Neural progenitor cell (in vitro differentiated cells): ENCODE measurements at regions not wholly inside any gene's neighbourhood (a gene's known extent, or its start where the extent isn't known, plus 50 kb on each side); places are given as distances from the start of the nearest gene placed in this dataset.

Experiments used
- EZH2 ChIP-seq: fragments of 200-600 bp; sonication (generic); IDR thresholded peaks from 2 replicates; pipeline ENCODE4 v1.6.1; 2017; ENCODE audit warnings: antibody characterized with exemption, mild to moderate bottlenecking, moderate library complexity
- EZH2phosphoT487 ChIP-seq: fragments of 200-600 bp; sonication (generic); IDR thresholded peaks from 2 replicates; pipeline ENCODE4 v1.6.1; 2017; ENCODE audit warnings: antibody characterized with exemption
- TF ChIP-seq, protein P1 (sequence below): fragments of 200-600 bp; sonication (generic); IDR thresholded peaks from 2 replicates; pipeline ENCODE4 v1.5.1; 2017; ENCODE audit warnings: antibody characterized with exemption, mild to moderate bottlenecking

DNA sequence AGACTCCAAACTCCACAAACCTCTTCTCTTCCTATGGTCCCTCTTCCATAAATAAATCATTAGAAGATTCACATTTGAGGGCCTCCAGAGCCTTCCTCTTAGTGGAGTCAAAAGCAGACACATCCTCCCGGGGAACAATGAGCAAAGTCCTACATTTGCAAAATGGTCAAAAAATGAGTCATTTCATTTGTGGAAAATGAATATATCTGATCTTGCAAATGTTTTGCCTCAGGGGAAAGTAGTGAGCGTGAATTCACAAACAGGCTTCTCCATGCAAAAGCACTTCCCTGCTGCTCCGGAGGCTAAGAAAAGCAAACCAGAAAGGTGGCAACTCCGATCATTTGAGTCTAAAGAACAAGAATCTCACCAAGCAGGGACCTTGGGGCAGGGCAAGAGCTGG lies 86.7 kb upstream of the IQSEC1 start:
- TF ChIP-seq, protein P1, sequence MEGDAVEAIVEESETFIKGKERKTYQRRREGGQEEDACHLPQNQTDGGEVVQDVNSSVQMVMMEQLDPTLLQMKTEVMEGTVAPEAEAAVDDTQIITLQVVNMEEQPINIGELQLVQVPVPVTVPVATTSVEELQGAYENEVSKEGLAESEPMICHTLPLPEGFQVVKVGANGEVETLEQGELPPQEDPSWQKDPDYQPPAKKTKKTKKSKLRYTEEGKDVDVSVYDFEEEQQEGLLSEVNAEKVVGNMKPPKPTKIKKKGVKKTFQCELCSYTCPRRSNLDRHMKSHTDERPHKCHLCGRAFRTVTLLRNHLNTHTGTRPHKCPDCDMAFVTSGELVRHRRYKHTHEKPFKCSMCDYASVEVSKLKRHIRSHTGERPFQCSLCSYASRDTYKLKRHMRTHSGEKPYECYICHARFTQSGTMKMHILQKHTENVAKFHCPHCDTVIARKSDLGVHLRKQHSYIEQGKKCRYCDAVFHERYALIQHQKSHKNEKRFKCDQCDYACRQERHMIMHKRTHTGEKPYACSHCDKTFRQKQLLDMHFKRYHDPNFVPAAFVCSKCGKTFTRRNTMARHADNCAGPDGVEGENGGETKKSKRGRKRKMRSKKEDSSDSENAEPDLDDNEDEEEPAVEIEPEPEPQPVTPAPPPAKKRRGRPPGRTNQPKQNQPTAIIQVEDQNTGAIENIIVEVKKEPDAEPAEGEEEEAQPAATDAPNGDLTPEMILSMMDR = no peak
- TF ChIP-seq EZH2 (no peak), EZH2phosphoT487 (no peak)
